CD4-positive, alpha-beta T cell treated with Interleukin-21 for 1 hour (primary cell): ENCODE measurements at regions not wholly inside any gene's neighbourhood (a gene's known extent, or its start where the extent isn't known, plus 50 kb on each side); places are given as distances from the start of the nearest gene placed in this dataset.
"Not testable (repeated sequence)": the region's sequence is repeated elsewhere in the genome, so short reads cannot be mapped to it uniquely, and the experiment has no call there.

Source experiments
- DNase-seq: peaks from one replicate; pipeline ENCODE4 v3.0.0-alpha.2; 2020

- DNase-seq: no peak
These were observed 365.3 kb upstream of the ERCC4 start for GRCh38 chr16:13554643-13555042.

- DNase-seq: no peak
These were observed 362.5 kb upstream of the ERCC4 start for GRCh38 chr16:13557418-13557817.

GRCh38 chr16:13558752-13559151 is 361.2 kb upstream of the ERCC4 start:
- no peak for DNase-seq

- no peak for DNase-seq
These were observed 360.3 kb upstream of the ERCC4 start for GRCh38 chr16:13559624-13560023.

- no peak for DNase-seq
These were observed 359.8 kb upstream of the ERCC4 start for GRCh38 chr16:13560151-13560550.

- no peak for DNase-seq
These were observed 358.5 kb upstream of the ERCC4 start for GRCh38 chr16:13561291-13562070.

- DNase-seq: no peak
These were observed 351.2 kb upstream of the ERCC4 start for GRCh38 chr16:13568803-13569202.

GRCh38 chr16:13569986-13570385 is 350.0 kb upstream of the ERCC4 start:
- DNase-seq: no peak

GRCh38 chr16:13571036-13571435 is 348.9 kb upstream of the ERCC4 start:
- DNase-seq: no peak

GRCh38 chr16:13573903-13574302 is 346.1 kb upstream of the ERCC4 start:
- no peak for DNase-seq

GRCh38 chr16:13586051-13586450 is 333.9 kb upstream of the ERCC4 start:
- no peak for DNase-seq

GRCh38 chr16:13587181-13587580 is 332.8 kb upstream of the ERCC4 start:
- no peak for DNase-seq

- no peak for DNase-seq
These were observed 325.1 kb upstream of the ERCC4 start for GRCh38 chr16:13594823-13595222.

- no peak for DNase-seq
These were observed 313.1 kb upstream of the ERCC4 start for GRCh38 chr16:13606804-13607203.

- DNase-seq: no peak
These were observed 312.7 kb upstream of the ERCC4 start for GRCh38 chr16:13607289-13607688.

- no peak for DNase-seq
These were observed 308.4 kb upstream of the ERCC4 start for GRCh38 chr16:13611596-13611995.

GRCh38 chr16:13612623-13613022 is 307.3 kb upstream of the ERCC4 start:
- no peak for DNase-seq

GRCh38 chr16:13613165-13613564 is 306.8 kb upstream of the ERCC4 start:
- DNase-seq: no peak

GRCh38 chr16:13621639-13622038 is 298.3 kb upstream of the ERCC4 start:
- DNase-seq: no peak

GRCh38 chr16:13628156-13628555 is 291.8 kb upstream of the ERCC4 start:
- no peak for DNase-seq

GRCh38 chr16:13629704-13630103 is 290.2 kb upstream of the ERCC4 start:
- DNase-seq: no peak

GRCh38 chr16:13630374-13630773 is 289.6 kb upstream of the ERCC4 start:
- no peak for DNase-seq

- no peak for DNase-seq
These were observed 288.7 kb upstream of the ERCC4 start for GRCh38 chr16:13631213-13631767.

GRCh38 chr16:13631916-13632315 is 288.0 kb upstream of the ERCC4 start:
- DNase-seq: no peak

GRCh38 chr16:13632504-13632903 is 287.4 kb upstream of the ERCC4 start:
- not testable (repeated sequence) for DNase-seq
